HTR-8/SVneo (cell line): ENCODE measurements at regions not wholly inside any gene's neighbourhood (a gene's known extent, or its start where the extent isn't known, plus 50 kb on each side); places are given as distances from the start of the nearest gene placed in this dataset.

ENCODE experiments used
- DNase-seq: peaks from one replicate; pipeline ENCODE4 v3.0.0; 2011; ENCODE audit warnings: low spot score, mixed read lengths; ENCODE audit not compliant: insufficient read length
- FAIRE-seq: peaks from 2 replicates; lab custom pipeline; 2011; peaks lifted over from hg19 to GRCh38; lab: Jason Lieb, UNC

DNA sequence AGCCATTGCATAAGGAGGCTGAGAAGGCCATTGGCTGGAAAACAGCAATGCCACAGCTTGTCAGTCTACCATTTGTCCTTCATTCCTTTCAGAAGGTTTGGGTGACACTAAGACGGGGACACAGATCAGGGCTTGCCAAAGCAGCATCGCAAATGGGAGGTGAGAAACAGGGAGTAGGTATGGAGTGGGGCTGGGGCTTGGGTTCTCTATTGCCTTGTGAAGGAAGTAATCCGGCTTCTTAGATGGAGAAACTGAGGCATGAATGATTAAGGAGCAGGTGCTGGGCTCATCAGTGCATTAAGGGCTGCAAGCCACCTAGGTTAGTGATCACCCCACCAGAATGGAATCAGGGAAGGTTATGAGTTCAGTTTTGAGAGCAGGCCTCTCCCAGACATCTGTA, 115.6 kb upstream of the NMNAT3 start:
- DNase-seq (no peak), FAIRE-seq (no peak)

DNA sequence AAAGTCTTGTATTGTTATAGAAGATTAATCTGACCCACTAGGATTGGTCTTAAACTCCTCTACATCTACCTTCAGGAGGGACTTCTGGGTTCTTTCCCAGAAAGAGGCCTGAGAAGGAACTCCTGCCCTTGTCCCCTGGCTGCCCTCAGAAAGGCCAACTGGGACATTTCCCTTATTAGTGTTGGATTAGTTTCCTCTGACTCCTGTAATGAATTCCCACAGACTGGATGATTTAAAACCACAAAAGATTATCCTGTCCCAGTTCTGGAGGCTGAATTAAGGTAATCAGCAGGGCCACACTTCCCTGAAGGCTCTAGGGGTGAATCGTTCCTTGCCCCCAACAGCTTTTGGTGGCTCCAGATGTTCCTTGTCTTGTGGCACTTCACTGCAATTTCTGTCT, 102.8 kb upstream of the NMNAT3 start:
- FAIRE-seq (no peak), DNase-seq (no peak)

DNA sequence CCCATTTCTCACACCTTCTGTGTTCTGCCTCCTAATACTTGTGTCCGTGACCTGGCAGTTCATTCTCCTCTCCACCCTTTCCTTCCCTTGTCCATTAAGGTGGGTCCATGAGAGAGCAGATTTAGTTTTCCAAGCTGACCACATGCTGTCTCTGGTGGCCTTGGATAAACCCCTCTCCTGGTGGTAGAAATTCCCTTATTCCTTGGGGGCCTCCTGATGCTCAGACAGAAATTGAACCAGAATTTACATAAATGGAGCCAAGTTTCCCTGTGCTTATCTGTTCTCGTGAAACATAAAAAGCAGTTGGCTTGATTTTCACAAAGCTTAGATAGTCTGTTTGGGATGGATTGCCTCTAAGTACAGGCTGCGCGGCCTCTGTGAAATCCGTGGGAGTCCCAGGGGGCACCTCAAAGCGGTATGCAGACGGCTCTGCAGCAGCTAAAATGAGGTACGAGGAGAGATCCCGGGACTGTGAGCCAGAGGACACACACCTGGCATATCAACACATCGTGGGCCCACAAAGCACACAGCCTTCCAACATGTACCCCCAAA, 101.0 kb upstream of the NMNAT3 start:
- FAIRE-seq = no peak
- no peak for DNase-seq

DNA sequence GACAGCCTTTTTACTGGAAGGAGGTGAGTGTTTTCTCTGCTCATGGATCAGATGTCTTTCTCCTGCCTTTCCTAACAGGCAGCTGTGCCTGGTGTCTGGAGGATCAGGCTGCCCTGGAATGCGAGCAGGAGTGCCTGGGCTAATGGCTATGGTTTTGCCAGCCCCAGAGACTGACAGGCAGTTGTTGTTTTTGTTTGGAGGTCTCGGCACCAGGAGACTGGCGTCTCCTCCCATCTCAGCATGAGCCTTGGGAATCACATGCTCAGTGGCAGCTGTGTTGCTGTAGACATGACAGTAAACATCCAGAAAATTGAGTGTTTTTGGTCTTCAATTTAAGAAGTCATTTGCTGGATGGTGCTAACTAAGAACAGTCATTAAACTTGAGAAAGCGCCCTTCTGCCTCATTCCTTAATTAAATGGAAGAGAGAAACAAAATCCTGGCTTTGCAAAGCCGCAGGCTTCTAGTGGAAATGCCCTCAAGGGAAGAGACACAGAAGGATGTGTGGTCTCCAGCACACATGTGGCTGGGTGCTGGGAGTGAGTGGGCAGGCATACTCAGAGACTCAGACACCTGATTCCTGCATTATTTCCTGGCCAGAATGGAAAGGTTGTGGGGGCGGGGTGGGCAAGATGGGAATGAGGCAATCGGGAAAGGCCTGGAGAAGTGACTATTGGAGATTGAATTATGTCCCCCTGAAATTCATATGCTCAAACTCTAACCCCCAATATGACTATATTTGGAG, 97.0 kb upstream of the NMNAT3 start:
- DNase-seq (peak; percentile 14), FAIRE-seq (no peak)

DNA sequence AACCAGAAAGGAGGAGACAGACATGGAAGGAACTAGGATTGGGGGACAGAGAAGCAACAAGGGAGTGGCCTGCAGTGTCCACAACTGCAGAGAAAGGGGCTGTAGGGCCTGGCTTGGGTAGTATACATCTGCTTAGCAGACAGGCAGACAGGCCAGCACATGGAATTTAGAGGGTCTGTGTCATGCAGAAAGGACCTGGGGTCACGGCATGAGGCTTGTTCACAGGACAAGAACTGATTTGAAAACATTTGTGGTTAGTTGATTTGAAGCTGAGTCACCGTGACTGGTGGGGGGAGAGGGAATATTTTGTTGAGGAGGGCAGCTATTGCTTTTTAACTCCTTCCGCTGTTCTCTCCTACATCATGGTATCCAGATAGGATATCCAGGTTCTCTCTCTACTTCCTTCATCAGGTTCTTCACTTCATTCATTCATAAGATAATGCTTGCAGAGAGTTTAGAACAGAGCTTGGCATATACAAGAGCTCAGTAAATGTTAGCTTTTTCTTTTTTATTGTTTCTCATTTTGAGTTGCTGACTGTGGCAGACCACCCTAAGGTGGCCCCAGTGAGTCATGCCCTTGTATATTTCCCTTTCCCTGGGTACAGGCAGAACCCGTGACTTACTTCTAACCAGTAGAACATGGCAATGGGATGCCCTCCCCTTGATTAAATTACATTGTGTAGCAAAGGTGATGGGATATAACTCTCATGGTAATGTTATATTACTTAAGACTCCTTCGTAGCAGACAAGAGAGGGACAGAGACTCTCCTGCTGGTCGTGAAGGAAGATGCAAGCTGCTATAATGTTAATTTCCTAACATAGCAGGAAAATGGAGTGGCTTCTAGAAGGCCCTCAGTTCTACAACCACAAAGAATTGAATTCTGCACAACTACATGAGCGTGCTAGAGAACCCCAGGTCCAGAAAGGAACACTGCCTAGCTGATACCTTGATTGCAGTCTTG, 95.0 kb upstream of the NMNAT3 start:
- peak; percentile 60 for DNase-seq
- FAIRE-seq = peak; percentile 89

DNA sequence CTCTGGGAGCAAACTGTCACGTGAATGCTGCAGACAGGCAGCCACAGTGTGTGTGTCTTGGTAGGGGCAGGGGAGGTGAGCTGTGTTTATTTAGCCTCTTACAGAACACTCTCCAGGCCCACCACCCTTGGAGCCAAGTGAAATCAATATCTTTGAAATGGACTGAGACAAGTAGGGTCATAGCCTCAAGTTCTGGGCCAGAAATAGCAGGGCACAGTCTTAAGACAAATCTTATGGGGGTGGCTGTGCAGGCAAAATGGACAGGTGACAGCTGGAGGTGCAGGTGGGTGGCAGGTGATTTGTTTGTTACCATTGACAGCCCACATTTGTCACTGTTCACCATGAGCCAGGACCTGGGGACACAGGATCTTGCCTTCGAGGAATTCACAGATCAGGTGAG, 93.6 kb upstream of the NMNAT3 start:
- no peak for FAIRE-seq
- no peak for DNase-seq

DNA sequence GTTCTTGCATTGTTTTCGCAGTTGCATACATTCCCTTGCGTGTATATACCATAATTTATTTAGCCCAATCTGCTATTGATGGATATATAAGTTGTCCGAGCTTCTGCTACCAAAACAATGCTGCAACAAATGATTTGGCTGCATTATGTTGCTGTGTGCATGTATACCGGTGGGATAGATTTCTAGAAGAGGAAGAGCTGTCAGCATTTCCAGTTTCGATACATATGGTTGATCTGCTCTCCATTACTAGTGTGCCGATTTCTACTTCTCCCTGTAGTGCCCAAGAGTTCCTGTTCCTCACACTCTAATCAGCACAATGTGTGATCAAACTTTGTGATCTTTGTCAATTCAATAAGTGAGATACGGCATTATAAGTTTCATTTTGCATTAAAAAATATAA, 92.8 kb upstream of the NMNAT3 start:
- no peak for FAIRE-seq

DNA sequence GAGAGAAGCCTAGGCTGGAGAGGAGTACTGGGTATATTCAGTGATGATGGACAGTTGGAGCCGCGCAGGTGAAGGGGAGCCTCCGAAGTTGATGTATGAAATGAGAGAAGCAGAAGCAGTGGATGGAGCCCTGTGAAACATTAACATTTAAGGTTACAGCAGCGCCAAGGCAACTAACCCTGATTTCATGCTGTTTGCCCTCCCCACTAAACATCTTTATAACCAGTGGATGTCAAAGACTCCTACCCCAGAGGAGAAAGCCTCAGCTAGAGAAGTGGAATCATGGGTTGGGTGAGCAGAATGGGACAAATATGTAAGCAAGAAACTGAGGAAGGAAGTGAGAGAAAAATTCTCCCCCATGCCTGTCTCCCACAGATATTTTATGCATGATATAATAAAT, 92.0 kb upstream of the NMNAT3 start:
- FAIRE-seq = no peak

More for the DNA sequence above, 92.8 kb upstream of the NMNAT3 start:
- no peak for DNase-seq

DNA sequence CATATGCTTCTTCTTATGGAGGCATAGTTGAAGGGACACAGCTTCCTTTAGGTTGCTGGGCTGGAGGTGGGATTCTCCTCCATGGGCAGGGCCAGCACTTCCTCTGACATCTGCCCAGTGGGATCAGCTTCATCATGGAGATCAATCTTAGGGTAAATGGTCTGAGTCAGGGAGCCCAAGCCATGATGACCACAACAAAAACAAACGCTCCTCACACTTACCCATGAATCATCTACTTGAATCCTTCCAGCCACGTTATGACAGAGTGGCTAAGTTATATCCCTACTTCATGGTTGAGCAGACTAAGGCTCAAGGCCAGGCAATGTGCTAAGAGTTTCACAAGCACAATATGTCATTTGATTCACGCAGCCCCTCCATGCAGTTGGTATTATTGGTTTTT, 87.2 kb upstream of the NMNAT3 start:
- peak; percentile 33 for DNase-seq

More for the DNA sequence above, 92.0 kb upstream of the NMNAT3 start:
- DNase-seq = no peak

DNA sequence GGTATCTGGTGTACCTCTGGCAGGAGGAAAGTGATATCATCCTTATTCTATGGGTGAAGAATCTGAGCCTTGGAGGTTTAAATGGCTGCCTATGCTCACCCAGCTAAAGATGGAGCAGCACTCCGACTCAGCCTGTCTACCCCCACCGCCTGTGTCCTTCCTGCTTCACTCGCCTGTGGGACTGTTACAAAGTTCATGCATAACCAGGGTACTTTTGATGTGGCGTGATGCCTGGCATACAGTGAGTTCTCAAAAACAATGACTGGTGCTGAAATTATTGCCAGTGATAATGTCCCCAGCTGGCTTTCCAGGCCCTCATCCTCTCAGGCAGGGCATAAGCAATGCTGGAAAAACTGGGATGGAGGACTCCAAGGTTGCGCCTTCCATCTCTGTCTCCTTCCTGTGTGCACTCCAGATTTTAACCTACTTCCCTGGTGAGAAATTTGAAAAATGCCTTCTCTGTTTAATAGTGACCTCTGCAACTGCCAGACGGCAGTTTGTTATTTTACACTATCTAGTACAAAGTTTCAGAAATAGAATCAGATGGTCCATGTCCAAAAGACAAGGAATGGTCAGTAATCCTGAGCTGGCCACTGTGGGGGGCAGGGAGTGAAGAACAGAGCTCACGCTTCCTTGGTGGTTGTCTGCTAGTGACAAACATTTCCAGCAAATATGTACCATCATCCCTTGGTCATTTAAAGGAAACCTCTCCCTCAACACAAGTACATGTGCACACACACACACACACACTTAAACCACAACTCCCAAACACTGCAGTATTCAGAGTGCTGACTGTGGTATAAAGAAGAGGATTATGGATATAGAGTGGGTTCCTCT, 86.5 kb upstream of the NMNAT3 start:
- FAIRE-seq = peak; percentile 20
- DNase-seq = no peak

More for the DNA sequence above, 87.2 kb upstream of the NMNAT3 start:
- peak; percentile 26 for FAIRE-seq

DNA sequence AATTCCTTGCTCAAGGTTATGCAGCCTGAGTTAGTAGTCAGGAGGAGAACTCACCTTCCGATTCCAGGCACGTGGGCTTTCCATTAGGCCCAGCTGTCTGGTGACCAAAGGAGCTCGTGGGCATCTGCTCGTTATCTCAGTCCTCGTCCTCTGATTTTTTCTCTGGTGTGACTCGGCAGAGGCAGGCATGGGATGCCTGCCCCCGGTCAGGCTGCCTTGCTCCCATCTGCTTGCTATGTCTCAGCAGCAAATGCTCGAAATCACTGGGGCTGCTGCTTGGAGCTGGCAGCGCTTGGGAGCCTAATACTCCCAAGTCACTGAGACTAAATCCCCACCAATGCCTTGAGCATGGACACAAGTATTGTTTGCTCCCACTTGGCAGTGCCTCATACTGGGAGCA, 84.5 kb upstream of the NMNAT3 start:
- FAIRE-seq (no peak), DNase-seq (no peak)

DNA sequence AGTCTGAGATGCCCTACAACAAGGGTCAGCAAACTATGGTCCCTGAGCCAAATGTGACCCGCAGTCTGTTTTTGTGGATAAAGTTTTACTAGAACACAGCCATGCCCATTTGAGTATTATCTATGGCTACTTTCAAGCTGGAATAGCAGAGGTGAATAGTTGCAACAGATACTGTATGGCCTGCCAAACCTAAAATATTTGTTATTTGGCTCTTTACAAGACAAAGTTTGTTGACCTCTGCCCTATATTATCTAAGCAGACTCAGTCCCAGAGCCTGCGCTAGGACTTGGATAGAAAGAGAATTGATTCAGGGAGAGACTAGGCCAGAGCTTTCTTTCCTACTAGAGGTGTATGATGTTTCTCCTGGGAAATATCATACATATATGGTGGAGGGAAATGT, 81.7 kb upstream of the NMNAT3 start:
- DNase-seq (no peak), FAIRE-seq (no peak)

DNA sequence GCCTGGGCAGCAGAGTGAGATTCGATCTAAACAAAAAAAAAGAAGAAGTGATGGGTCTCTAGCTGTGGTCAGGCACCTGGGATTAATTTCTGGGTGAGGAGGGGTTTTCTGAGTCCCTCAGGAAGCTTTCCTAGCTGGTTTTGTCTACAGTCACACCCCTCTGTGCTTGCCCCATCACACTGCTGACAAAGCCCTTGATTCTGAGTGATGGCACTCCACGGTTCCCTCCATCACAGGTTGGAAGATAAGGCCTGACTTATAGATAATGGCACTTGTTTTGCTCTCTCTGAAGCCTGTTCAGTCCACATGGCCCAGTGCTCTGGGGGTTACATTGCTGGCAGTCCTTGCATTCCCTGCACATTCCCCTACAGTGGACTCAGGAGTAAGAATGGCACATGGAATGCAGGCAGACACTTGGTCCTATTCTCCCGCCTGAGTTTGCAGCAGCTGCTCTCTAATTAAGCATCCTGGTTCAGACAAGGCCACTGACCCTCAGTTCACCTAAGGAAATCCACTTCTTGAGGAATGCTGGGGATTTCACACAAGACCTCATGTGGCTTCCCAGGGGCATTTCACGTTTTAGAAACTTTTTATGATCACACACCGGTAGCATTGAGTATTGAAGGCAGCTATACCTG, 81.0 kb upstream of the NMNAT3 start:
- peak; percentile 33 for FAIRE-seq
- DNase-seq = peak; percentile 41

DNA sequence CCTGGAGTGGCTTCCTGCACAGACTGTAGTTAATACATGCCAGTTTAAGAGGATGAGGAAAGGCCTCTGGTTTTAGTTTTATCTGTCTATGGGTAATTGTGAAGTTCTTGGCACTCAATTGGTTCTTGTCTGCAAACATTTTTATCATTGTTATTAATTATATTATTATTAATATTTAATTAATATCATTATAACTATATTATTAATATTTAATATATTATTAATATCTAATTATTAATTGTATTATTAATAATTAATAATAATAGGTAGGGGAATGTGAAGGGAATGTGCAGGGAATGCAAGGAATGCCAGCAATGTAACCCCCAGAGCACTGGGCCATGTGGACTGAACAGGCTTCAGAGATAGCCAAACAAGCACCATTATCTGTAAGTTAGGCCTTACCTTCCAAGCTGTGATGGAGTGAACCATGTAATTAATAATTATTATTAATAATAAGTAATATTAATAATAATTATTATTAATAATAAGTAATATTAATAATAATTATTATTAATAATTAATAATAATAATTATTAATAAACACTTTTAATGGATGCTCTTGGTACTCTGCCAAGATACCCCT, 79.8 kb upstream of the NMNAT3 start:
- no peak for FAIRE-seq
- DNase-seq = no peak

DNA sequence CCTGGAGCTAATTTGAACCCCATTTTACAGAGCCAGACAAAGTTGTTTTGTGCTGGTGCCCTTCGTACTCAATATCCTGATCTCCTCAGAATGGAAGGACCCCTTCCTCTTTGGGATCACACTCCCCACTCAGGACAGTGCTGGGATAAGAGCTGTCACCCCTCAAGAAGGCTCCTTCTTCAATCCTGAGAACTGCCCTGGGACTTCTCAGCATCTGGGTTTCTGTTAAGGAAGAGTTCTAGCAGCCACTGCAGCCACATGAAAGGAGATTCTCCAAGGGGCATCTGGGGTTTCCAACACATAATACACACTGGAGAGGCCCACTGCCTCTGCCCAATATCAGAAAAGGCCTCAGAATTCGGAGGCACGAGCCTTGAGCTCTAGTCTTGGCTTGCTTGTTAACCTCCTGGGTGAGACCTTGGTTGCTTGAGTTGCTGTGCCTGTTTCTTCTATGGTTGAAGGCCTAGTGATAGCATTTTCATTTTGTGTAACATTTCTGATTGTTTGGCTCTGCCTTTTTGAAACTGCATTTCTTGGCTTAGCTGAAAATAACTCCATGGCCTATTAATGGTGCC, 78.8 kb upstream of the NMNAT3 start:
- FAIRE-seq (no peak), DNase-seq (no peak)

DNA sequence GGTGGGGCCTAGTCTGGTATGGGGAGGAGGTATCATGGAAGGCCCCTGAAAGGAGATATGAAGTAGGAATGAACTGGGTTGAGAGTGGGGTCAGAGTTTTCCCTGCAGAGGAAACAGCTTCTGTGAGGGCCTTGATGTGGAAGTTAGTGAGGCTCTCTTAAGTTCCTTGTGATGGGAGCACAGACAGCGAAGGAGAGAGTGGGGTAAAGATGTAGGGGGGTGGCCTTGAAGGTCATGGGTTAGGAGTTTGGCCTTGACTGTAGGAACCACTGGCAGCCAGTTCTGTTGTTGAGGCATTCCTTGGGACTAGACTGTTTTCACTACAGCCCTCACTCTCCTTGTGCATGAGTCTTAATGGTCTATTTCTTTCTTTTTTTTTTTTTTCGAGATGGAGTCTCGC, 77.8 kb upstream of the NMNAT3 start:
- DNase-seq (no peak), FAIRE-seq (no peak)

DNA sequence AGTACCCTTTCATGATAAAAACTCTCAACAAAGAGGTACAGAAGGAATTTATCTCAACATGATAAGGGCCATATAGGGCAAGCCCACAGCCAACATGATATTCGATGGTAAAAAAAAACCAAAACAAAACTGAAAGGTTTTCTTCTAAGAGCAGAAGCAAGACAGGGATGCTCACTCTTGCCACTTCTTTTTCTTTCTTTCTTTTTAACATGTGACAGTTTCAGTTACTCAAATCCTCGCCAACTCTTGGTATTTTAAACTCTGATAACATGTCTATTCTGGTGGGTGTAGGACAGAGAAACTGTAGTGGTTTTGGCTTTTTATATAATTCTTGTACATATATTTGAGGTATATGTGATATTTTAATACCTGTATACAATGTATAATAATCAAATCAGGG, 74.0 kb upstream of the NMNAT3 start:
- DNase-seq = no peak
- FAIRE-seq = no peak

DNA sequence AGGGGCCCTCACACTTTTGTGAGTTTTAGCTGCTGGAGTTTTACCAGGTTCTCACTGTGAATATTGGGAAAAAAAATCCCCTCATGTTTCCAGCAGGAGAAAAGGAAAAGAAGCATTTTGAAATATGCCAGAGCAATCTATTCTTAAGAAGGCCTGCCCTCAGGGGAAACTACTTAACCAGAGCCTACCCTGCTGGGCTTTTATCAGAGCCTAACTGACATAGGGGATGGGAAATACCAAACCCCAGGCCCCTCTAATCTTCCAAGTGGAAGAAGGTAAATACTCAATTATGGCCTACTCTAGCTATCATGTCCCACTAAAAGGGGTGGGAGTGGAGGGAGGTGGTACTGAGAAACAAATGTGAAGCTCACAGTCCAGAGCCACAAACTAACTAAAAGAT, 68.7 kb upstream of the NMNAT3 start:
- FAIRE-seq = no peak
- no peak for DNase-seq

DNA sequence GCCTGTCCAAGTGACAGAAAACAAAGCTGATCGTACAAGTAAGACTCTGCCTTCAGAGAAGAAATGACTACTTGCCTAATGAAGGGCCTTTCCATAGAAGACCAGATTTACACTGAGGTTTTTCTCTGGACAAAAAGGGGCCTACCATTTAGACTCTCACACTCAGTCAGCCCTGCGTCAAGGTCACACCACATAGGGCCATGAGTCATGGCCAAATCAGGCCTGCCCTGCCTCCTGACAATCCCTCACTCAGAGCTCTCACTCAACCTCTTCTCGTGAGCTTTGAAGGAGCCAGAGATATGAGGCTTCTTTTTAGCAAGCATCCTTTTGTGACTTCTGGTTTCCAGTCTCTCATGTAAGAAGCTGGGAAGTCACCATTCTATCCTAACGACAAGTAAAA, 68.1 kb upstream of the NMNAT3 start:
- DNase-seq (no peak), FAIRE-seq (no peak)
